ENCODE measurements at regions not wholly inside any gene's neighbourhood (a gene's known extent, or its start where the extent isn't known, plus 50 kb on each side); places are given as distances from the start of the nearest gene placed in this dataset.
"Not testable (repeated sequence)": the region's sequence is repeated elsewhere in the genome, so short reads cannot be mapped to it uniquely, and the experiment has no call there.

DNA sequence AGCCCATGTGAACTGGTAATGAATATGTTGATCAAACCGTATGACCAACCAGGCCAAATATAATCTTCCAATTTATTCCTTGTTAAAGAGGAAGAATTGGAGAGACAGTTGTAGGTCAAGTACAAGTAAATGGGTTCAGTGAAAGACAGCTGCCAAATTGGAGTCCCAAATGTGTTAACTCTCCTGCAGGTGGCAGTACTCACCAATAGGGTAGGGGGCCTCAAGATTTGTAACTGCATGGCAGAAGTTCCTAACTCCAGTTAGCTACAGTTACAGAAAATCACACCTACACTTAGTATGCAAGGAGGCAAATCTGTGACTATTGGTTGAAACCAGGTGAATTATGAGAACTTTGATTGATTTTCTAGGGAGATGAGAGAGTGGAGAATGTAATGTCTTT, 278.0 kb downstream of the ZBBX start:
- no peak for DNase-seq (ENCODE audit: low read depth)

DNA sequence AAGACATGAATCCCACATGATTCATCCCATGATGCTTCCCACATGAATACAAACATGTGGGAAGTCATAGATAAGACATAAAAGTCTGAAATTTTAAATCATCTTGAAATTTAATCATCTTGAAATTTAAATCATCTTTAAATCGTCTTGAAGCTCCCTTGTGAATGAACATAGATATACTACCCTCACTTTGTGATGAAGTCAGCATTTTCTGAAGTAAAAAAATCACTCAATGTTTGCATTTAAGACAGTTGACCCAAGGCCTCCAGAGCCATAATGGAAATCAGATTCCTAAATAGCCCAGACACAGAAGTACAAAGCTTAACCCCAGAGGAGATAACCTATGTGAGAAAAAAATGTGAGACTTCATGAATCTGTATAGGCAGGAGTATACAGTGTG, 279.4 kb downstream of the ZBBX start:
- no peak for DNase-seq (ENCODE audit: low read depth)

DNA sequence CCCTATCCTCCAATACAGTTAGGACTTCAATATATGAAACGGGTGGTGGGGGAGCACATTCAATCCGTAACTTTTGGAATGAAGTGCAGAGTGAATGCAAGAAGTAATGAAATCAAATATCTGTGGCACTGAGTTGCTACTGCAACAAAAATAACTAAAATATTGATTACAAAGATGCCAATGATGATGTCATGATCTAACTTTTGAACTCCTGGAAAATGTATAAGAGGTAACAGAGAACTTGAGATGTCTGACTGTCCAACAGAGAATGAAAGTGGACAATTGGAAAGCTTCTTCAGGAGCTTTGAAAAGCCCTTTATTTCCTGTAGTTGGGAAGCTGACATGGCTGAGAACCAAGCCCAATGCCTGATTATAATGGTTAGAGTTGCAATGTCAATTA, 279.9 kb downstream of the ZBBX start:
- DNase-seq (ENCODE audit: low read depth), result no peak

DNA sequence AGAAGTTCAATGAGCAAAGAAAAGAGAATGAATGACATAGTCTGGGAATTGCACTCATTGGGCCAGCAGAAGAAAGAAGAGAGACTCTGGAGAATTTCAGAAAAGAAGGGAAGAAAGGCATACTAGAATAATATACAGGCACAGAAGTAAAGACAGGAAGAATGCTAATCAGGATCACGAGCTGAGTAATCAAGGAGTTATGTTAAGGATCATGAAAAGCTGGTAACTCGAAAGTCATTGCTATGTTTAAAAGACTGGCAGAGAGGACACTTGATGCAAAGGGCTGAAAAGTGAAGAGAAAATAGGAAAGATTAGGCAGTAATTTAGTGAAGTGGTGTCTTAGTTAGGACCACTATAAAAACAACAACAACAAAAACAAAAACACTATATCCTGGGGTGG, 284.1 kb downstream of the ZBBX start:
- no peak for DNase-seq (ENCODE audit: low read depth)

DNA sequence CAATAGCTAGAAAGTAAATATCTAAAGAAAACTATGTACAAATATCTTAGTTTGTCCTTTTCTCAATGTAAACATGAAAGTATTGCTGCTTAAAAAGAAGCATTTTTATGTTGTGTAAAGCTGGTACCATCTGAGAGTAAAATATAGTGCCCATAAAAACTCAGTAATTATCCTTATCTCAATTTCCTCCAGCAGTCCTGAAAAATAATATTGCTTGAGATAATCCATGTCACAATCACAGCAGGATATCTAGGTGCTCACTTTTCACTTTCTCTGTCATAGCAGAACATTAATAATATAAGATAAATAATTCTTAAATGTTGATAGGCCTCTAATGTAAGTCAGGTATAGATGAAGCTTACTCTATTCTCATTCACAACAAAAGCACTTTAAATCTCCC, 285.5 kb downstream of the ZBBX start:
- no peak for DNase-seq (ENCODE audit: low read depth)

DNA sequence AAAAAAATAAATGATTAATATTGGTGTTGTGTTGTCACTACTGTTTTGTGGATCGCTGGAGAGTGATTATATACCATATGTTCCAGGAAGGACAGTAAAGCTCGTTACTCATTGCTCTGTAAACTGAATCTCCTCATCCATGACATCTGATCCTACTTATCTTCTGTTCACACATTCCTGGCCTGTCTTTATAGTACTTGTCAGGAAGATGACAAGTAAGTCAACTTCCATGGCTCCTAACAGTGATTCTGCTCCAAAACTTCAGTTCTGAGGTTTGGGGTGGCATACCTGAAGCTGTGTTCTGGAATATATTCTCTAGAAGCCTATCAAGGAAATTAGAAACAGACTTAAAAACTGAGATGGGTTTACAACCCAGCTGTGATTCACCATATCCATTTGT, 288.9 kb downstream of the ZBBX start:
- no peak for DNase-seq (ENCODE audit: low read depth)

DNA sequence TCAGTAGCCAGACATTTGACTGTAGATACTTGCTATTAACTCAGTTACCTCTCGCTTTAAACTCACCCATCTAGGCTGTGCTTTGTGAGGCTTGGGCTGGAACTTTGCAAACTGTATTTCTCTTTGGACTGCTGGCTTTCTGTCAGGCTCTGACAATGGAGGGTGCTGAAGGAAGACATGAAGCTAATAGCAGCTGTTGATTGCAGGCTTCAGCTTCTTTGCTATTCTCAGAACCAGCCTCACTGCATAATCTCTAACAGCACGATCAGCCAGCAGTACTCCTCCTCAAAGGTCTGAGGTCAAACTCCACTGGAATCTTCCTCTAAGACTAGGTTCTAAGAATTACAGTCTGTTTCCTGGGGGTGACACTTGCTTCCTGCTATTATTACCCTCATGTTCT, 295.6 kb downstream of the ZBBX start:
- DNase-seq (ENCODE audit: low read depth), result no peak

DNA sequence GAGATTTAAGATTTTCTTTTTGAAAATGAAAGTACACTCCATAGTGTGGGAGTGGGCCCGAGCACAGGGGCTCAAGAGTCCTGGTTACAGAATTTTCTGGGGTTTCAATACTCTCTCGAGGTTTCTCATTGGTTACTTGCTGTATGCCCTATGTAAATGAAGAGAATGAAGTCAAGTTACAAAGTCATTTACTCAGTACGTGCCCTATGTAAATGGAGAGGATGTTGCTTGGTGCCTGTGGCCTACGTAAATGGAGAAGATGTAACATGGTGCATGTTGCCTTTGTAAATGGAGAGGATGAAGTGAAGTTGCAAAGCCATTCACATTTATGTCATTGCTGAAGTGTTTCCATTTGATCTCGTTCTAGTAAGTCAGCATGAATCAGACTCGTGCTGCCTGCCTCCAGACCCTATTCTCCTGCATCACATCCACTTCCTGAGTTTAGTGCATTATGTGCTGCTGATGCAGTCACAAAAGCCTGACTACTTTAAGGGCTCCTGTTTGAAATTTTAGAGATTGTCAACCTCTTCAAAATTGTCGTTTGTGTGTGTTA, 302.0 kb downstream of the ZBBX start:
- no peak for DNase-seq (ENCODE audit: low read depth)

DNA sequence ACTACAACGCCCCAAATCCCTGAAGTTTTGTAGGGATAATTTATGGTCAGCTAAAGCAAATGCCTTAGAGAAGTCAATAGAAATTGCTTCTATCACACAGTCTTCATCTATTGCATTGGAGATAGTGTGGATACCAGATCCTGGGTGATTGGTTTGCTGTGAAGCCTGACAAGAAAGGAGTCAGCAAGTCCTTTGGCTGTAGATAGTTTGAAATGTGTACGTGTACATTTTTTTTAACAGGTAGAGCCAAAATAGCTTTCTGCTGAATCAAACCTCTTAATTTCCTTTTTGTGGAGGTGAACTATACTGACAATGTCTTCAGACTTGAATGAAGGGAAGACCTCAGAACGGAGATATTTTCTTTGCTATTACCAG, 312.3 kb downstream of the ZBBX start:
- DNase-seq (ENCODE audit: low read depth), result no peak

DNA sequence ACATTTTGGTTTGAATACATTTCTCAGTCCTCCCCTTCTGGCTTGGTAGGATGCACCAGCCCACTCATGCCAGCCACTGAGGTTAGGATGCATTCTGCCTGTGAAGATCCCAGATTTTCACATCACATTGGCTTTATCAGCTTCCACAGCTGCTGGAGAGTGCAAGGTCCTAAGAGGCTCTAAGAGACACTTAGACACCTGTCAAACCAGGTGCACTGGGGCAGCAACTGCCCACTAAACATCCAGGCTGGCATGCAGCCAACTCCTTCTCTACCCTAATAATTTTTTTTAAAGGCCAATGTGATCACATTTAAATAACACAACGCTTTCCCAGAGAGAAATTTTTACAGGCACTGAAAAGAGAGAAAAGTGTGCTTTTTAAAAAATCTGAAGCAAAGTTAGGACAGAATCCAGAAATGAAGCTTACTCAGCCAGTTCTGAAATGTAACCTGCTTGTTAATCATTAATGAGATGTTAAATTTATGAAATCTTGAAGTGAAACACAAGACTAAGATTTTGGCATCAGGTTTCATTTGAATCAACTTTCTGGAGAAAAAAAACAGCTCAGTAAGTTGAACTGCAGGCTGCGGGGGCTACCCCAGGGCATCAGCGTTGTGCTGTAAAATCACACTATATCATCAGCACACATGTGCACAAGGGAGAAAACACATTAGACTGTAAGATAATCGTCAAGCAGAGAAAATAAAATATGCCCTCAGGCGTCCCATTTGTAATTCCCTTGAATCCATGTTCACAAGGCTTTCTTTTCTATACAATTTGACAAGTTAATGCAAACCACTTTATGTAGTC, 312.9 kb downstream of the ZBBX start:
- DNase-seq (ENCODE audit: low read depth), result no peak

DNA sequence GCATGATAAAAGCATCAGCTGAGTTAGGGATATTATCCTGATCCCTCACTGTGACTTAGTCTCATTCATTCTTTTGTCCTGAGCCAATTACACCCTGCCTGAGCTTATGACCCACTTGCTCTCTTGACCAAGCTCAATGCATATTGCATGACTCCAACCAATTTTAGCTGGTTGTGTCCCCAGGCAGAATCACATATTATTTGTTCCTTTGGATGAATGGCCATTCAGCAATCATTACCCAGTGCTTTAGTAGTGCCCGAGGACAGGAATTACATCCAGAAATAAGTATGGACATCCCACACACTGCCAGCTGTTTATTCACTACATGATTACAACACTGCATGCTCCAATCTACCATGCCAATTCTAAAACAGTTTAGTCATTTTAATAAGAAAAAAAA, 322.5 kb downstream of the ZBBX start:
- DNase-seq (ENCODE audit: low read depth), result no peak

DNA sequence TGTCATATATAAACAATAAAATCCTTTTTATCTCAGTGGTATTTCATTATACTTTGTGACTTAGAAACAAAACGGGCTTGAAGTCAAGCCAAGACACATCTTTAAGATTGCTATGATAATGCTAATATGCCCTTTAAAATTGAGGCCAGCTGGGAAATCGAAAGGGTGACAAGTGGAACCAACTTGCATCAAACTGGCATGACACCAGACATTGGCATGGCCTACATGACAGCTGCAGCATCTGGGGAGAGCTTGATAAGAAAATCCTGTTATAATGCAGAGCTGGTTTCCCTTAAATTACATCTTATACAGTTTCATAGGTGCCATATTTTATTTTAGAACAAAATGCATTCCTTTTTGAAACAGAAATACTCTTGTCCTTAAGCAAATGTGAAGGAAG, 325.2 kb downstream of the ZBBX start:
- no peak for DNase-seq (ENCODE audit: low read depth)

DNA sequence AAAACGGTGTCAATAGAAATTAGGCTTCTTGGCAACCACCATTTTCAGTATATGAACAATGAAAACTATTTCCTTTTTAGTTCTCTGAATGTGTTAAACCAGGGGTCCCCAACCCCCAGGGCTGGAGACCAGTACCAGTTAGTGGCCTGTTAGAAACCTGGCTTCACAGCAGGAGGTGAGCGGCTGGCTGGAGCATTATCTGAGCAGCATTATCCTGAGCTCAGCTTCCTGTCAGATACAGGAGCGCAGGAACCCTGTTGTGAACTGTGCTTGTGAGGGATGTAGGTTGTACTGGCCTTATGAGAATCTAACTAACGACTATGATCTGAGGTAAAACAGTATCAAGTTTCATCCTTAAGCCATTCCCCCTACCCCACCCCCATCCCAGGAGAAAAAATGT, 328.7 kb downstream of the ZBBX start:
- DNase-seq (ENCODE audit: low read depth), result no peak

DNA sequence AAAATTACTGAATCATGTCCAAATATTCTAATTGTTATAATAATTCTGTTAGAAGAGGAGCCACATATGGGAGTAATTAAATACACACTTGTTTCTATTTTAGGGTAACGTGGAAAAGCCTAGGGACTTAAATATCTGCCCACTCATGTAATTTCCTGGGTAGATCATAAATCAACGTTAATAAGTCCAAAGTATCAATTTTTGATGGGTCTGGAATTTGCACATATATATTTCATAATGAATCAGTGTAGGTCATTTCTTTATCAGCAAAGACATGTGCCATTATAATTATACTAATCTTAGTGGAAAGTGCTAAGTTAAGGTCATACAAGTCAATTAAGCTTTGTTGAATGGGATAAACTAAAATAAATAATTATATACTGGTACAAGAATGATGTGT, 346.2 kb downstream of the ZBBX start:
- no peak for DNase-seq (ENCODE audit: low read depth)

DNA sequence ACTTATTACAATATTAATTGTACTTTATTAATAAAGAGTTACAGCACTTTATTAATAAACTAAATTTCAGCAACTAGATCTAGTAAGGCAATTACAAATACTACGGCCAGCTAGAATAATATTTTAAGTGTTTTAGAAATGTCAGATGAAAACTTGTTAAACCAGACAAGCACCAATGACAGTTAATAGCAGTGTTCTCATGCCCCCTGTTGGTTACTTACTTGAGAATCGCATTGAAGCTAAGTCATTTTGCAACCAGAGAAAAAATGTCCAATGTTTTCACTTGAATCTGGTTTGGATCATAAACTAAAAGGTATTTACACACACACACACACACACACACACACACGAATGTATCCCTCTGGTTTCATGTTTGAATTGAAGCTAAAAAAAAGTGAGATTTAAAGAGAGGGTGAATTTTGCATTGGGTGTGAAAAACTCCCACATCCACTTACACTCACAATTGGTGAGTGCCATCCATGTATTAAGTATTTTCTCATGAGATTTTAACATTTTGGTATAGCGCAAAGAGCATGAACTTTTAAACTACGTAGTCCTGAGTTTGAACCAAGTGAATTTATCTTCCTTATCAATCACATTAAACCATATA, 347.7 kb downstream of the ZBBX start:
- DNase-seq (ENCODE audit: low read depth), result peak; percentile 47

DNA sequence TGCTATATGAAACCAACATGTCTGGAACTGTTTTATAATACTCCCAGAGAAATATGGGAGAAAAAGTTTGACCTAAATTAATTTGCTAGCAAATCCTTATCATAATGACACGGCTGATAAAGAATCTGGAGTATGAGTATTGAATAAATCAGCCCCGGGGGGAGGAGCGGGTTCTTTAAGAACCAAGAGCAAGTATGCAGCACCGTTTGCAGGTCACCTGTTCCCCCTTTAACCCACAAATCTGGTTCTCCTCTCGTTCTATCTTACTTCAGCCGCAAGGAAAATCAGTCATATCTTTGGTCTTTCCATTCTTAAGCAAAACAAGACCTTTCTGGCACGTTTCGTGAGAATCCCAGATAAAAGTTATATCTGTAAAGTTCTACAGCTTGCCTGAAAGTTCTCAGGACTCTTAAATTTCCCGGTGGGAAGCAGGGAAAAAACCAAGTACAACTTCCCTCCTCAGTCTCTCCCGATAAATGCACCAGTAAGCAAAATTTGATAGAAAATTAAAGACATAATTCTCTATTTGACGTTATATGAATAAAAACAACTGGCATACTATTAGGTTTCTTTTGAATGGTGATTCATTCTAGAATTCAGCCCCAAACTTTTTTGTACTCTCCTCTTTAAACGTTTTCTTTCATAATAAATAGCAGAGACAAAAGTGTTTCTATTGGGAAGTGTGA, 348.6 kb downstream of the ZBBX start:
- DNase-seq (ENCODE audit: low read depth), result no peak

DNA sequence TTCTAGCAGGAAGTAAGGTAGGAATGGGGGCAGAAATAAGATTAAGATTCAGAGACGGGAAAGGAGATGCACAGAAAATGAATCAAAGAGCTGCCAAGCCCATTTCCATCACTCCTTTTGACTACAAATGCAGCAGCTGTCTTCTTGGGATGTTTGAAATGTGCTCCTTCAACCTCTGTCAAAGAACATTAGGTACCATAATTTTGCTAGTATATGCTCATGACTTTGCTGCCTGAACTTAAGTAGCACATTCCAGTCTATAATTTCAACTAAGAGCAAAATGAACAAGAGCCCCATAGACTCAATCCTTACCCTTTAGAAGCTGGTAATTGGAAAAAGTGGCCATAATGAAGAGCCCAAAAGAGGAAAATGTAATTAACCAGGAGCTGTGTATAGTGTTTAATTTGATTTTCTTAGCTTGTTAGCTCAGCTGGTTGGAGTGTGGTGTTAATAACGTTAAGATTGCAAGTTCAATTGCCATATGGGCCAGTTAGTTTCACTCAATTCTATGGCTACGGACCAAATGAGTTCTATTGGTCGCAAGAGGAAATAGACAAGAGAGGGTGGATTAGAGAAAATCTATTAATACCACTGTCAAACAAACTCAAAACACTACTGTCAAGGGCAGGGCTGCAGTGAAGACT, 349.9 kb downstream of the ZBBX start:
- DNase-seq (ENCODE audit: low read depth), result no peak

DNA sequence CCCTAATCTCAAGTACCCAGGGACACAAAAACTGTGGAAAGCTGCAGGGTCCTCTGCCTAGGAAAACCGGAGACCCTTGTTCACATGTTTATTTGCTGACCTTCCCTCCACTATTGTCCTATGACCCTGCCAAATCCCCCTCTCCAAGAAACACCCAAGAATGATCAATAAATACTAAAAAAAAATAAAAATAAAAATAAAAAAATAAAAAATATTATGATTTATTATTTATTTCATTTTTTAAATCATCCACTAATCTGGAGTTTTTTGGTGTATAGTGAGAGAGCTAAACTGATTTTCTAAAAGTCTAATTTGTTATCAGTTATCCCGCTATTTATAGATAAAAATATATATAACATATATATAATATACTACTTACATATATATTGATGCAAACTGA, 360.6 kb downstream of the ZBBX start:
- DNase-seq (ENCODE audit: low read depth), result not testable (repeated sequence)

DNA sequence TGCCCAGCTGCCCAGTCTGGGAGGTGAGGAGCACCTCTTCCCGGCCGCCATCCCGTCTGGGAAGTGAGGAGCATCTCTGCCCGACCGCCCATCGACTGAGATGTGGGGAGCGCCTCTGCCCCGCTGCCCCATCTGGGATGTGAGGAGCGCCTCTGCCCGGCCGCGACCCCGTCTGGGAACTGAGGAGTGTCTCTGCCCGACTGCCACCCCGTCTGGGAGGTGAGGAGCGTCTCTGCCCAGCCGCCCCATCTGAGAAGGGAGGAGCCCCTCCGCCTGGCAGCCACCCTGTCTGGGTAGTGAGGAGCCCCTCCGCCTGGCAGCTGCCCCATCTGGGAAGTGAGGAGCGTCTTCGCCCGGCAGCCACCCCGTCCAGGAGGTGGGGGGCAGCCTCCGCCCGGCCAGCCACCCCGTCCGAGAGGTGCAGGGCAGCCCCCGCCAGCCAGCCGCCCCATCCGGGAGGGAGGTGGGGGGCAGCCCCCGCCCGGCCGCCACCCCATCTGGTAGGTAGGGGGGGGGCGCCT, 361.4 kb downstream of the ZBBX start:
- not testable (repeated sequence) for DNase-seq (ENCODE audit: low read depth)

DNA sequence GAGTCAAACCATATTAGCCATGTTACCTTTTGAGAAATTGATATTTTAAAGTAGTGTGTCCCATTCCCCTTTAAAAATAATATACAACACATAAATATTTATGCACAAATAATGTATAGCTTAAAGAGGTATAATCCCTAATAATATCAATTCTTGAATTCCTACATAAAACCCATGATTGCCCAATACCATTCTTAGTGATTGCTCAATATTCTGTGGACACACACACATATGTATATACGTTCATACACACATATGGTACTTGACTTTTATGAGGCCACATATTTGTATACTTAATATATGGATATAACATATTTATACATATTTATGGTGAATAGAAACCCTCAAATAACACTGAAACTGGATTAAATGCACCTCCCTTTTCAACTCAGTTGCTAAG, 367.4 kb downstream of the ZBBX start:
- no peak for DNase-seq (ENCODE audit: low read depth)

DNA sequence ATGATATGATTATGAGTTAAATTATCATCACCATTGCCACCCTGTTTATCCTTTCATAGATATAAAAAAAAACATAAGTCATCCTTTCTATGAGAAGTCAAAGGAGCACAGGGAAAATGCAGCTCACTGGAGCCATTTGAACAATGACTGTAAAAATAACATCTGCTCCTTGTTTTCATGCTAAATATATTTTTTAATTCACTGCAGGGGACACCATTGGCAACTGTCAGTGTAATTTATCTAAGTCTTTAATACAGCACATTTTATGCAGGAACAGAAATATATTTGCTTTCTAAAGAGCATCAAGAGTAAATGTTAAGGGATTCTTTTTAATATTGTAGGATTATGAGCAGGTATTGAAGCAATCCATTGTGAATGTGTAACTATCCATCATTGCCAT, 371.3 kb downstream of the ZBBX start:
- no peak for DNase-seq (ENCODE audit: low read depth)

DNA sequence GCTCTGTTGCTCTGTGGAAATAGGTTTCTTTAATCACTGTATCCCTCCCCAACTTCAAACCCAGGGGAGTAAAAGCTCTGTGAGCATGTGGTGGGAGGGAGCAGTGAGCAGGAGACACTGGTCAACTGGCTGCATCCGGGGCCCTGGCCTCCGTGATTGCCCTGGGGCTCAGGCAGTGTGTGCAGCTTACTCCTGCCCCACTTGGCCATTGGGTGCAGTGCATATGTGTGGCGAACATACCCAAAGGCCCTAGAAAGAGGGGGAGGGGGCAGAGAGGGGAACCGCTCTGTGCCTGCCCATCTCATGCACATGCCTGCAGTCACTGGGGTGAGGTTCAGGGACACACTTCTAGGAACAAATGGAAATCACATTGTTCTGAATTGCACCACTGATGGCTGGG, 378.7 kb downstream of the ZBBX start:
- DNase-seq (ENCODE audit: low read depth), result no peak
